Endometrium (tissue), 2 donors: ENCODE measurements at regions not wholly inside any gene's neighbourhood (a gene's known extent, or its start where the extent isn't known, plus 50 kb on each side); places are given as distances from the start of the nearest gene placed in this dataset.

Source experiments
- FAIRE-seq: peaks from 2 replicates; lab custom pipeline; 2012; peaks lifted over from hg19 to GRCh38; lab: Jason Lieb, UNC
- donor health status: control.
- donor health status: control.

DNA sequence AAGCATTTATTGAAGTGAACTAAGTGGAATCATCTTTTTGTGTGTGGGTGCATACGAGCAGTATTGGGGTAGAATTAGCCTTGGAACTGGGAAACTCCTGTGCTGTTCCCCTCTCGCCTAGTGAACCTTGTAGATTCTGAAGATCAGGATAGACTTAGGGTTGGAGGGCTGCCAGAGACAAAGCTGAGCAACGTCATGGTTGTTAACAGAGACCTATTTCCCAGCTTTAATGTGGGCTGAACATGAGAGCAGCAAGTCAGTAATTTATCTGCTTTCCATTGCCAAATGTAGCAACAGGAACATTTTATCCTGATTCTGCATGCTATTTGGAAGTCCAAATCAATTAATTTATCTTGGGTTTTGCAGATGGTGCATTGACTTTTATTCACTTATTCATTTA is 246.6 kb downstream of the IL20RB start:
- FAIRE-seq = no peak

DNA sequence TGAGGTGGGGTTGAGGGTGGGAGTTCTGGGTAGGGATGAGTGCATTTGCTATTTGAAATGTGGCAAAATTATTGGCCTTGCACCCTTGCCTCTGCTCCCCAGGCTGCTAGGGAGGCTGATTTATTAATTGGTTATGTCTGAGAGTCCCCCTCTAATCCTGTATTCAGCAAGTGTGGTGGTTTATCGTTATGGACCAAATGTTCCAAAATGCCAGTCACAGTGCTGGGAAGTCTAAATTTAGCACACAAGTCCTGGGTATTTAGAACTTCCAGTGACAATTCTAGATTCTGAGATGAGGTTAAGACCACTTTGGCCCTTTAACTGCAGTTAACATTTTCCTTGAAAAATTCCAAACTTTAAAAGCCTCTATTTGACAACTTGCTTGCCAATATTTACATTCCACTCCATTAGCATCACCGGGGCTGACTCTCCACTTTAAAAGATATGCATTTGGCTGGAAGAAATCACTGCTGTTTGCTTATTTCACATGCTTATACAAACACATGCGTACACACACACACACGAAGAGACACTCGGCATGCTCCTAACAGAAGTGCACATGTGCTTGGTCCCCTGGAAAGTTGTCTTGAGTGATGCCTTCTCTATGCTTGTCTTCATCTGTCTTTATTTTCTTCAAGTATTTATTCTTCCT is 247.7 kb downstream of the IL20RB start:
- FAIRE-seq = peak; percentile 70

DNA sequence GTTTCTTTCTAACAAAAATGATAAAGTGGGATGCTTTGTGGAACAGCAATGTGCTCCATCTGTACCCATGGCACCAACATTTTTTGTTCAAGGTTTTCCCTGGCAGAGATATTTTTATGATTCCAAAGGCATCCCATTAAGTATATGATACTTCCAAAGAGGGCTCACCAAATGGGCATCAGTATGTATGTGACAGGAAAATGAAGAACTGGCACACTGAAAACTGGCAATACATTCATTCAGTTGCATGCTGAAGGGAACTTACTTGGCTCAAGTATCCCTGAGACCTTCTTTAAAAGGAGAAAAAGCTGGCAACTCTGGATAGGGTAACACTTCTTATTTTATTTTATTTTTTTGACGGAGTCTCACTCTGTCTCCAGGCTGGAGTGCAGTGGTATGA is 249.8 kb downstream of the IL20RB start:
- FAIRE-seq = no peak

DNA sequence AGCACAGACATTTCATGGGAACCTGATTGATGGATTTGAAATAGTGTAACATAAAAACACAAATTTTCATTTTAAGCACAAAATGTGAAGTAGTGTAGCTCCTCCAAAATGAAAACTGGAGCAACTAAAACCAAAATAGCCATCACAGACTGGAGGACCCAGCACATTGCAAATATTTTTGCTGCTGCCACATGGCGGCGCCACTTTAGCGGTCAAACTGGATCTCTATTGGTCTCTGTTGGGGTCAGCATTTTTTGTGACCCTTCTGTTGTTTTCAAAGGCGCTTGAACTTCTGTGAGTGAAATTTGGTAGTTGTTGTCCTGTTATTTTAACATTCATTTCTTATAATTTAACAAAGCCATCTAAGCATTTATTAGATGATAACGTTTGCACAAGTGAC is 259.9 kb downstream of the IL20RB start:
- FAIRE-seq = no peak

DNA sequence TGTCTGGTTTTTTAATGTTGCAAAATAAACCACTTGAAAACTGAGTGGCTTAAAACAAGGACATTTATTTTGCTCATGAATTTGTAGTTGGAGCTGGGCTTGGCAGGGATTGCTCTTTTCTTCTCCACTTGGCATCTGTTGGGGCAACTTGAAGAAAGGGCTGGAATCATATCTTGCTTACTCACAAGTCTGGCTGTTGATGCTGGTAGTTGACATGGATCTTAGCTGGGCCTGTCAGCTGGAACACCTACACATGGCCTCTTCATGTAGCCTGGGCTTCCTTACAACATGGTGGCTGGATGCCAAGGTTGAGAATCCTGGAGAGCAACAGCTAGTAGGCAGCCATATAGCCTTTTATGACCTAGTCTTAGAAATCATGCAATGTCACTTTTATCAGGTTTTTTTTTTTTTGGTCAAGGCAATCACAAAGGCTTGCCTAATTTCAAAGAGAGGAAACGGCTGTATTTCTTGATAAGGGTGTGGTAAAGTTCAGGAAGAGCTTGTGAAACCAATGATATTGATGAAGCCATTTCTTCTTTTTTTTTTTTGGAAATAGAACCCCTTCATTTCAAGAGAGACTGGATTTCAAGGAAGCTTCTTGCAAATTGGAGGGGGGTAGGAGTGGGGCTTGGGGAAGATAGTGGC is 262.1 kb downstream of the IL20RB start:
- no peak for FAIRE-seq

DNA sequence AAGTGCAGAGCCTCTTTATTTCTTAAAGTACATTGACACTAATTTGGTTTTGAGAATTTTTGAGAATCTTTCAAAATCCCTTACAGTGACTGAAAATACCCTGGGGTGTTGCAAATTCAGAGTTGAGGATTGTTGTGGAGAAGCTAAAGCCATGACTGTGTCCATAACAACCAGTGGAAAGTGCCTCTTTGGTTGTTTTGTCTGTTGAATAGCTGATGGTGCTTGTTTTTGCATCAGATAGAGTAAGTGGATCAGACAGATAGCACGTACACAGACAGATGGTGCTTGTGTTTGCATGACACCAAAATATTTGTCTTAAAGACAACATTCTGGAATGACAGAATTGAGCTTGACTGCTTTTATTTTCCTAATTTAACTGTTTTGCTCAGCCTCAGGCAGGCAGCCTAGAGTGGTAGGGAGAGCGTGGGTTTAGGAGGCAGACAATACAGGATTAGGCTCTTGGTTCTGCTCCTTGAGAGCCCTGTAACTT is 265.0 kb downstream of the IL20RB start:
- no peak for FAIRE-seq

DNA sequence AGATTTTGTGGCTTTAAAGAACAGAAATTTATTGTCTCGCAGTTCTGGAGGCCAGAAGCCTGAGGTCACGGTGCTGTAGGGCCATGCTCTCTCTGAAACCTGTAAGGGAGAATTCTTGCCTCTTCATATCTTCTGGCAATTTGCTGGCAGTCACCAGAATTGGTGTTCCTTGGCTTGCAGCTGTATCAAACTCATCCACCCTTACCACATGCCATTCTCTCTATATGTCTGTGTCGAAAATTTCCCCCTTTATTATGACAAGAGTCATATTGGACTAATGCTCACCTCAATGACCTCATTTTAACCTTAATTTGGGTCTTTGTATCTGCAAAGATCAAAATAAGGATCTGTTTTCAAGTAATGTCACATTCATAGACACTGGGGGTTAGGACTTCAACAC is 266.7 kb downstream of the IL20RB start:
- no peak for FAIRE-seq

DNA sequence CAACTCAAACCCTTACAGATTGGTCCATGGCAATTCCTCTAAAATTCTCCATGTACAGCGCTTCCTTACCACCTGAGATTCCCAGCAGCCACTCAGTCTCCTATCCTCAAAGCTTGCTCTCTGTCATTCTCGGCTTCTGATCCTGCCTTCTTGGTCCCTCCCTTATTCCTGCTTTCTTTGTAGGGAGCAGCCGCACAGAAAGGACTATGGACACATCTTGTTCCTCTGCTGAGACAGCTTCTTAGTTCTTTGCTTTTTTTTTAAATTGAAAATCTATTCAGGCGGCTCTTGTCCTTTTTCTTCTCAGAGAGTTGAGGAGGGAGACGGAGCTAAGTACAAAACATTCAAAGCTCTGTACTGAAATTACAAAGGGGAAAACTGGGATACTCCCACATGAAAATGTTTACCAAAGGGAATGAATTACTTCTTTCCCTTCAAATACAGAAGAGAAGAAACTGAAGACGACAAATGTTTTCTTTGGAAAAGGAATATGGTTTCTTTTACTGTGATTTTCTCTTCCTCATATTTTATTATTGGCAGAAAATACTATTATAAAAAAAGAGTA is 285.1 kb downstream of the IL20RB start:
- peak; percentile 76 for FAIRE-seq

DNA sequence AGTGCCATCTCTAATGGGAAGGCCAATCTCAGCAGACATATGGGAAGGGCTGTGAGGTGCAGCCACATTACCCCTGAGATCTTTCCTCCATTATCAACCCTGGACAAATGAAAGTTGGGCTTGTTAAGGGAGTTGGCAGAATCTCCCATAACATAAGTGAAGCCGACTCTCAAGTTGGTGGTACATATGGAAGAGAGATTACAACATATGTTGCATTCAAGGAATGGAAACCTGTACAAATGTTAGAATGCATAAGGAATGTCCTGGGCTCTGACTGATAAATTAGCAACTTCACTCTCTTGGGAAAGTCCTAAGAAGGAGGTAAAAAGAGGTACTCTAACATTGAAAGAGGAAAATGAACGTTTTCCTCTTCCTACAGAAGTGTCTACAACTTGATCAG is 288.7 kb downstream of the IL20RB start:
- FAIRE-seq = no peak

DNA sequence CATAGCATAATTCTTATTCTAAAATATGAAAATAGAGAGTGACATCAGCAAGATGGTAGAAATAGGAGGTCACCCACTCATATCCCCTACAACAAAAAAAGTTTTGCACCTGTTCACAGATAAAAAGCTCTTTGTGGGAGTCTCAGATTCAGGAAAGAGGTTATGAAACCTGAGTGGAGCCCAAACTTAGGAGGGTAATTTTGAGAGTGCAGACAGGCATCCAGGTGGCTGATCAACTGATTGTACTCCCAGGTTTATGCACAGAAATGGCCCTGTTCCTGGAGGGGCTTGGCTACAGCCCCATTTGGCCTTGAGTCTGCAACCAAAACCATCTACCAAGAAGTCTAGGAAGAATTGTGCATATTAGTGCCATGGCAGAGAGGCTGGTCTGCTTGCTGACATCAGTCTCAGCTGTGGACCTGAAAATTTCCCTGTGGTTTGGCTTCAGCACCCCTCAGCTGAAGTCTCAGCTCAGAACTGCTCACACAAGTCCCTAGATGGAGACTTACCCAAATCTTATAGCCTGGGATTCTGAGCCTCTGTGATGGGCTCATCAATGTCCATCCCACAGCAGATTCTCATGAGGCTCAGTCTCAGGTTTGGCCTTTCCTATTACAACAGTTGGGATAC is 291.6 kb downstream of the IL20RB start:
- FAIRE-seq = no peak

DNA sequence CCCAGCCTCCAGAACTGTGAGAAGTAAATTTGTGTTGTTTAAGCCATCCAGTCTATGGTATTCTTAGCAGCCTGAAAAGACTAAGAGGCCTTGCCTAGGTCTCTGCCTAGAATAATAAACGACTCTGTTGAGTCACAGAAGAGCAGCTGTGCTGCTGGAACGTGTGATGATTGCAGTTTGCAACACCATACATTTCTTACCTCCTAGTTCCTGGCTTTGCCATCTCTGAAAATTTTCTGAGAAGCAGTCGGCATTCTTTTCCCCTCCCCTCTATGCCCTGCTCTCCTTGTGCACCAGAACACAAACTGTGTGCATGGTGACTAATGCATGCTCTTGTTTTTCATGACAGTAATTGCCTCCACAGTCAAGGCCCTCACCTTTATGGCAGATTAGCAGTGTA is 301.3 kb downstream of the IL20RB start:
- FAIRE-seq = no peak

DNA sequence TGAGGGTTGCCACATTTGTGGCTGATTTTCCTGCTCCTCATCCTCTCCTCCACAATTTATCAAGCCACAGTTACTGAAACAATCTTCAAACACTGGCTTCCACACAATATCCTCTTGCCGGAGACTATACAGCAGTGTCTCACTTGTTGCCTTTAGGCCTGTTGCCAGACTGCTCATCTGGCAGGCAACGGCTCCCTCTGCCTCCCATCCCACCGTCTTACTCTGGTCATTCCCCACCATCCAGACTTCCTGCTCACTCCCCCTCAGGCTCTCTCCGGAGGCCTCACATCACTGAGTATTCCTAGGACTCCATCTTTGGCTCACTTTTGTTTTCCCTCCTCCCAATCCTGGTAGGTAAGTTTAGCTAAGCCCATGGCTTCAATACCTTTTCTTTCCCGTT is 301.9 kb downstream of the IL20RB start:
- no peak for FAIRE-seq

DNA sequence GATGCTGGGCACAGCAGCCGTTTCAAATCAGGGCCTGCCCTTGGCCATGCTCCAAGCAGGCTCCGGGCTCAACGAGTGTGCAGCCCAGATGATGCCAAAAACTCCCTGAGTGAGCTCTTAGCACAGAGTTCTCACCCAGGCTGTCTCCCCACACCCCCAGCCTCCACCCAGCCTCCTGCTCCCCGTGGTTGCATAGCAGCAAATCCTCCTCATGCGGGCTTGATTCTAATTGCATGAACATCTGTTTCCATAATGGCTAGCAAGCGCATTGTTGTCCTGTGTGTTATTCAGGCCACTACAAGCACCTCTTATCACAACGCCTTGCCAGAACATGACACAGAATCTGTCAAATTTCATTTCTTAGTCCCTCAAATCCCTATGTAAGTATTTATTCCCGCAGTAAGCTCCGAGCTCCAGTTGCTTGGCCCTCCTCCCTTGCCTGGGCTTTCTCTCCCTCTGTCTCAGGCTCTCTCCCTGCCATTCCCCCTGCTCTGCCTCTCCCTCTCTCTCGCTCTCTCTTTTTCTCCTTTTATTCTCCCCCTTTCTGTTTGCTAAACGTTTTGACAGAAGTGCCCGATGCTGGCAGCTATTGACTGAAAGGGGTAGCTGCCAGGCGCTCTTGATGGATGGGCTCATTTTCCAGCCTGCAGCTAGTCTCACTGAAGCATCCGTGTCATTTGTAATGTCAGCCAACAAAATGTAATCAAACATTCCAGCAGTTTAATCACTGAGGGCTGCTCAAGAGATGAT is 306.5 kb downstream of the IL20RB start:
- no peak for FAIRE-seq

DNA sequence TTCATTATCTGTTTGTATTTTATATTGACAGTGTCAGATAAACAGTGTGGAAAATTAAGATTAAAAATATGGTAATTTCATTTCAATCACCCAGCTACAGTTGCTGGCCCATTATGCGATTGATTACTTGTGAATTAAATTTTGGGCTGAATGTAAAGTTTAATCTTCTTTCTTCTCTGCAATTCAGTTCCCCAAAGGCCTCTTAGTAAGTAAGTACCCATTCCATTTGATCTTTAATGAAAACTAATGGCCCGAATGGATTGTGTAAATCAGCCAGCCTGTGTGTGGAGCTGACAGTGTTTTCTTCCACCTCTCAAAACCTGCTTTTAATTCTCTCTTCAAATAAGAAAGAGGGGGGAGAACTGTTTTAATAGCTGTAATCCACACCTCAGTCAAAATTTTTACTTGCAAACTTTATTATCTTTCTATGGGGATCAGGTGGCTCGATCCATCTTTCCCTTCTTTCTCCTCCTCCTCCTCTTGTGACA is 307.1 kb downstream of the IL20RB start:
- no peak for FAIRE-seq

DNA sequence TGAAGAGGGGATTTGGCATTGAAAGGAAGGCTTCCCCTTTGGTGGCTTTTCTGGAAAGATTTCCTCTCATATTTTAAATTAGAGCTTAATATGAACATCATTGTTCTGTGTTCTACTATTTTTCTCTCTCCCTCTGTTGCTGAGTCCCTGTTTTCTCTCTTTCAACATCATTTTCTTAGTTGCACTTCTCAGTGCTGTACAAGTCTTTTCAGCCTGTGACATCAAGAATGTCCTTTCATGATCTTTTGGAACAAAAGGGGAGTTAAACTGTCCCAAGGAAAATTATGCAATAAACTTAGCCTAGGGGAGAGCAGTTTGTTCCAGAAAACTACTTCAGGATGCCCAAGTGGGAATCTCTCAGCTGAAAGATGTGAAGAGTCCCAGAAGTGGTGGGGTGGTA is 325.1 kb downstream of the IL20RB start:
- no peak for FAIRE-seq

DNA sequence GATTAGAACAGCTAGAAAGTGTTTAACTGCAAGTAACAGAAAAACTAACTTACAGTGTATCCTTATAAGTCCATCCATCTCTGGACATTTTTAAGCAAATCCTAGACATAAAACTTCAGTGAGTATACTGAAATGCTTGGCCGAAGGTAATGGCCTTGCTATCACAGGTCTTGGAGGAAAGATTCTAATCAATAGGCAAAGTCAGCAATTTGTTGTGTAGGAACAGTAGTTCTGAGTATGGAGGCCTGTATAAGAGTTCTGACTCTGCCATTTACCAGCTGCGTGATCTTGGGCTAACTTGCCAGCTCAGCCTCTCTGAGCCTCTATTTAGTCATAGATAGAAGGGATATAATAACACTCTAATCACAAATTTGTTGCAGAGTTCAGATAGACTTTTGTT is 328.1 kb downstream of the IL20RB start:
- no peak for FAIRE-seq

DNA sequence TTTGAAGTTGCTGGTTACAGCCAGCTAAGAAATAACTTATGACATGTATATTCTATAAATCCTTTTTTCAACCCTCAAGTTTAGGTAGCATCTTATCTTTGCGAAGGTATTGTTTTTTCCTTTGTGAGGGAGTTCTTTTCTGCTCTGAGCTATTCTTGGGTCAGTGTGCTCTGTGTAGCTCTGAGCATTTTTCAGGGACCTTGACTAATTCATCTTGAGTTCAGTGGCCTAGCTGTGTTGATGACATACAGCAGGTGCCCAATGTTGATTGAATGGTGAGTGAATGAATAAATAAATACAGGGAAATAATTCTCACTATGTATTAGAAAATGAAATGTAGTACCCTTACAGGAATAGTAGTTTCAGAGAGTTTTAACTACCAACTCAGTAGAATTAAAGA is 335.3 kb downstream of the IL20RB start:
- no peak for FAIRE-seq

DNA sequence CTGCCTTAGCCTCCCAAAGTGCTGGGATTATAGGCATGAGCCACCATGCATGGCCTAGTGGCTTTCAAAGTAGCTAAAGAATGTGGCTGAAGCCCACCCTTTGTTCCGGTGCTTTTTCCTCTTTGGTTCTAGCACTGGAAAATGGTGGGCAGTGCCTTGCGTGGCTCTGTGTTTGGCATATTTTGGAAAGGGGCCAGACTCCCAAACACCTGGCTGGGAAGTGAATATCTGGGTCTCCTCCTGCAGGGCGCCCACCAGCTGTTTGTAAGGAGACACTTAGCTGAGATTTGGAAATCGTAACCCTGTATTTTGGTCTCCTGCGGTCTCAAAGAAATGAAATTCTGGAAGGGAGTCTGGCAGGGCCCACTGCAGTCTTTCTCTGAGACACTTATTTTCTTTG is 336.4 kb downstream of the IL20RB start:
- FAIRE-seq = no peak

DNA sequence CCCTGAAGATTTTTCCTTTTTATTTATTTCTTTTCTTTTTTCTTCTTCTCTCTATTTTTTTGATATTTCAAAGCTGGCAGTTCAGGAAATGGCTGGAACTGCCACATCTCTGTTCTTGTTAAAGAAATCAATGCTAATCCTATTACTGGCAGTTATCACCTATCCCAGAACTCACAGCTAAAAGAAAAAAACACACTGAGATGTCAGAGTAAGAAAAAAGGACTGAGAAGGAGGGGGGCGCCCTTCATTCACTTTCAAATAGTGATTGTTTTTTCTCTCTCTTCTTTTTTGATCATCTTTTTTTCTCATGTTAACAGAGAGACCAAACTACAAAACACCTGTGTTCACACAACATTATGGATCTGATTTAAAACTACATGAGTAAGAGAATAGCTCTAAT is 337.1 kb downstream of the IL20RB start:
- FAIRE-seq = no peak

DNA sequence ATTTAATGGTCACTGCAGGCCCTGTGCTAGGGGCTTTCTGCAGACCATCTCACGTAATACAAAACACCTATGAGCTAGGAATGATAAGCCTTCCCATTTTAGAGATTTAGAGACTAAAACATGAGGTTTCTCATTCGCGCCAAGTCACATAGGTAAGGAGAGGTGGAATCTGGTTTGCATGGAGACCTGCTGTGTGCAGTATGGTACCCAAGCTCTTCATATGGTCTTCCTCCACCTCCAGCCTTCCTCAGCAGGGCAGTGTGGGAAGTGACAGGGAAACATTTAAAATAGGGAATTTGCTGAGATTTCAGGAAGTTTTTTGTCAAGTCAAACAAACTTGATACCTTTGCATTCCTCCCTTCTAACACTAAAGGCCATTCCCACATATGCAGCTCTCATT is 337.6 kb downstream of the IL20RB start:
- no peak for FAIRE-seq

DNA sequence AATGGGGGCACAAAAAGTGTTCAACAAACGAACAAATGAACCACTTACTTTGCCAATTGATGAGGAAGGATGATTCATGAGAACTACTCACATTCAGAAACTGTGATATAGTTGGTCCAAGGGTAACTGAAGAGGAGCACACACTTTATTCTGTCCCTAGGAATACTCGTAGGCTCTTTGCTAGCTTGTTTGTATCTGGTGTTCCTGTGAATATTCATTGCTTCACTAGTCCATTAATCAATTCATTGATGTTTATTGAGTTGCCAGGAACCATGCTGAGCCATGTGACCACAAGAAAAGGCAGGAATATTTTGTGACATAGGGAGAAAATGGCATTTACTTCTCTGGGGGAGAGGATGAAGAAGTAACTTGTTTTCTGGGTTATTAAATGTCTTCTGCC is 338.3 kb downstream of the IL20RB start:
- FAIRE-seq = no peak

DNA sequence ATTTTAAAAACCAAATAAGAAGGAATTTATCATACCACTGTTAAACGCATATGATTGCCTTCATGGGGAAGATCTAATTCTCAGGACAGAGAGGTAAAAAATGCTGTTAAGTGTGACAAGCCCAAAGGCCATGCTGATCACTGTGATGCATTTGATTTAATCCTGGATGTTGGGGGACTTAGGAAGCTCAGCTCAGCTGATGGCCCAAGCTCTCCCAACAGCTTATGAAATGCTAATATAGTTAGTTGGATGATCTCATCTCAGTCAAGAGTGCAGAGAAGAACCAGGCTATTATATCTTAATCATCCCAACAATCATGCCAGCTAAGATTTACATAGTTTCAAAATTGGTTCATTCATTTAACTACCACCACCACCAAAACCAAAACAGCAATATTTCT is 340.0 kb downstream of the IL20RB start:
- FAIRE-seq = no peak

DNA sequence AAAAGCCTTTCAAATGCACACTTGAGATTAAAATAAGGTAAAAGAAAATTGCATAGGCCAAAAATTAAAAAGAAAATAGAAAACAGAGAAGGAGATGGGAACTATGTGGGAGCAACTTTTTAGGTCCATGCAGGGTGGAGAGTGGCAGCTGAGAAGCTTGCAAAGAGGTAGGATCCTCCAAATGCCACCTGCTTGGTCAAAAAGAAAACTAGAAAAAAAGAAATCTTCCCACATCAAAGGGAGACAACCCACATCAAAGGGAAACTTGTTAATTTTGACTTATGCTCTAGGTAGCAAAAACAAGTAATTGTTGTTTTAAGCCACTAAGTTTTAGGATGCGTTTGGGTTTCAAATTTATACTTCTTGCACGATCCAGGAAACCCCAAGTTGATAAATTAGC is 342.9 kb downstream of the IL20RB start:
- no peak for FAIRE-seq
